Thoracic aorta (tissue), 2 donors: ENCODE measurements at regions not wholly inside any gene's neighbourhood (a gene's known extent, or its start where the extent isn't known, plus 50 kb on each side); places are given as distances from the start of the nearest gene placed in this dataset.

Experiments
- ATAC-seq: fragments of 150-250 bp; one replicate; pipeline ENCODE4 v1.8.0; 2017; ENCODE audit warnings: low read depth; ENCODE audit not compliant: insufficient number of reproducible peaks, low FRiP score
- DNase-seq: peaks from one replicate; pipeline ENCODE4 v3.0.0-alpha.2; 2020; ENCODE audit warnings: low spot score
- H3K27ac ChIP-seq, 2 donors: fragments of 200-600 bp; sonication (generic); 1 replicate in 1 of 2; 2 replicates in 1 of 2; pipeline ENCODE4 v1.5.1; 2016; ENCODE audit warnings: mild to moderate bottlenecking in 2 of 2, moderate library complexity in 2 of 2
- H3K27me3 ChIP-seq: fragments of 200-600 bp; sonication (generic); replicated peaks from 2 replicates; pipeline ENCODE4 v1.6.0; 2016; ENCODE audit warnings: mild to moderate bottlenecking; ENCODE audit not compliant: insufficient read depth
- H3K36me3 ChIP-seq: fragments of 200-600 bp; sonication (generic); one replicate; pipeline ENCODE4 v1.5.1; 2016
- H3K4me1 ChIP-seq, 2 donors: fragments of 200-600 bp; sonication (generic); 1 replicate in 1 of 2; 2 replicates in 1 of 2; pipeline versions ENCODE4 v1.5.1 to v1.6.0; 2016; ENCODE audit warnings: low read depth in 2 of 2, mild to moderate bottlenecking in 1 of 2; ENCODE audit not compliant: control insufficient read depth in 1 of 2
- H3K4me3 ChIP-seq: fragments of 200-600 bp; sonication (generic); 2 replicates; pipeline ENCODE4 v1.5.1; 2016; ENCODE audit warnings: mild to moderate bottlenecking
- H3K9me3 ChIP-seq: fragments of 200-600 bp; sonication (generic); 2 replicates; pipeline ENCODE4 v1.5.1; 2016
- CTCF ChIP-seq: fragments of 200-600 bp; sonication (generic); IDR thresholded peaks from one replicate; pipeline ENCODE4 v1.5.1; 2019; ENCODE audit warnings: antibody characterized with exemption

GRCh38 chr4:79017481-79017880 lies 78.2 kb upstream of the PAQR3 start:
- DNase-seq, result no peak
- H3K27me3 ChIP-seq, result no peaks in the 10 kb centered on the region
- no peak for TF ChIP-seq CTCF
- H3K4me1 ChIP-seq, result no peaks in the 10 kb centered on the region
- no peaks in the 10 kb centered on the region for H3K36me3 ChIP-seq
- no peak overlapping the region for H3K27ac ChIP-seq
- no peak for ATAC-seq
- H3K9me3 ChIP-seq, result no peaks in the 10 kb centered on the region
- H3K4me3 ChIP-seq, result no peak overlapping the region

- Histone ChIP-seq H3K9me3 (no peaks in the 10 kb centered on the region), H3K27me3 (no peaks in the 10 kb centered on the region), H3K4me1 (no peaks in the 10 kb centered on the region), H3K4me3 (no peak overlapping the region), H3K27ac (no peak overlapping the region), H3K36me3 (no peaks in the 10 kb centered on the region)
- TF ChIP-seq CTCF, result no peak
- DNase-seq, result no peak
- no peak for ATAC-seq
These were observed 77.6 kb upstream of the PAQR3 start for GRCh38 chr4:79016878-79017277.

- Histone ChIP-seq H3K27me3 (no peaks in the 10 kb centered on the region), H3K27ac (no peak overlapping the region), H3K4me3 (no peak overlapping the region), H3K4me1 (no peaks in the 10 kb centered on the region), H3K36me3 (no peaks in the 10 kb centered on the region), H3K9me3 (no peaks in the 10 kb centered on the region)
- DNase-seq (no peak), ATAC-seq (no peak)
- no peak for TF ChIP-seq CTCF
These were observed 76.2 kb upstream of the PAQR3 start for GRCh38 chr4:79015411-79015810.

GRCh38 chr4:79014230-79014629 lies 75.0 kb upstream of the PAQR3 start:
- no peak for DNase-seq
- no peaks in the 10 kb centered on the region for H3K36me3 ChIP-seq
- H3K27ac ChIP-seq, result no peak overlapping the region
- TF ChIP-seq CTCF, result no peak
- no peaks in the 10 kb centered on the region for H3K9me3 ChIP-seq
- ATAC-seq, result no peak
- H3K4me3 ChIP-seq, result no peak overlapping the region
- H3K4me1 ChIP-seq, result no peaks in the 10 kb centered on the region
- no peaks in the 10 kb centered on the region for H3K27me3 ChIP-seq

GRCh38 chr4:79013756-79014155 lies 74.5 kb upstream of the PAQR3 start:
- Histone ChIP-seq H3K4me1 (no peaks in the 10 kb centered on the region), H3K36me3 (no peaks in the 10 kb centered on the region), H3K27ac (no peak overlapping the region), H3K9me3 (no peaks in the 10 kb centered on the region), H3K4me3 (no peak overlapping the region), H3K27me3 (no peaks in the 10 kb centered on the region)
- no peak for DNase-seq
- ATAC-seq, result no peak
- TF ChIP-seq CTCF, result no peak
